GM21576 (cell line): ENCODE measurements at regions not wholly inside any gene's neighbourhood (a gene's known extent, or its start where the extent isn't known, plus 50 kb on each side); places are given as distances from the start of the nearest gene placed in this dataset.

Experiments used
- ATAC-seq: cut with Tn5 transposase; IDR thresholded peaks from one replicate; pipeline ENCODE4 v1.9.1; 2021; ENCODE audit warnings: mild to moderate bottlenecking, moderate library complexity; ENCODE audit not compliant: unreplicated experiment

DNA sequence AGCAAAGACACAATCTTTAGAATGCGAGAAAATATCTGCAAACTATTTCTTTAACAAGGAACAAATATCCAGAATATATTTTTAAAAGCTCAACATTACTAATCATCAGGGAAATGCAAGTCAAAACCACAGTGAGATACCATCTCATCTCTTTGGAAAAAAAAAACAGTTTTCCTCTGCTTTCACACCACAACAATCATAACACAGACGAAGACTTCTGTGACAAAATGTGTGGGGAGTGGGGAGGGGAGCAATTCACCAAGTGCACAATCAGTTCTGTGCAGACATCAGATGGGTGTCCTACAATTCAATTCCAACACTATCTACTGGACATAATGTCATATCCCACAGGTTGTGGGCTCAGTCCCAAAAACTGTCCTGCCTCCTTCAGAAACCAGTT lies 293.2 kb upstream of the SLC7A11 start:
- no peak for ATAC-seq

DNA sequence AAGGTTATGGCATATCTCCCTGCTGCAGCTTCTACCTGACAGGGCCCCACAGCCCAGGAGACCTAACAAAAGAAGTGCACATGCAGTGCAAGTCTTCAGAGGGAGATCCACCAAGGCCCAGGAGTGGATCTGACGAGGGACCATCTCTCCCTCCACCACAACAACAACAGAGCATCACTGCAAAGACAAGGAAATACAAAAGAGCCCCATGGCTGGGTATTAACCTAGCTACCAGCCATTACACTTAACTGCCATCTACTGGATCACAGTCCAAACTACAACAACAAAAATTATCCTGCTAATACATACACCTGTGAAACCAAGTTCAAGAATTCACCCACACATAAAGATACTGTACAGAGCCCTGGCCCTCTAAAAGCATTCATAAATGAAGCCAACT lies 280.2 kb upstream of the SLC7A11 start:
- ATAC-seq = no peak

DNA sequence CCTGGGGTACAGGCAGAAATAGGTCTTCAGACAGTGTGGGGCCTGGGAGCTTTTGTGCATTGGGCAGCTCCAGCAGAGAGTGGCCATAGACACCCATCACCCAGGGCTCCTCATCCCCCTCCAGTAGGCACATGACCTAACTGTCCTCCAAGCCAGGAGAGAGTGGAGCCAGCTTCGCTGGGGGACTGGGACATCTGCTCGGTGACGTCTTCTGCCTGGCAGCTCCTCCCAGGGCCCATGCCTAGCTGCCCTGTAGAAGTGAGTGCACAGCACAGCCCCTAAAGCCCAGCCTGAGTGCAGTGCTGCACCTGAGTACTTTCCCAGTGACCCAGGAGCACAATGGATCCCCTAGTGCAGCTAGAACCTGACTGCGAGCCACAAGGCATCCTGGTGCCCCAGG lies 279.7 kb upstream of the SLC7A11 start:
- ATAC-seq = no peak

DNA sequence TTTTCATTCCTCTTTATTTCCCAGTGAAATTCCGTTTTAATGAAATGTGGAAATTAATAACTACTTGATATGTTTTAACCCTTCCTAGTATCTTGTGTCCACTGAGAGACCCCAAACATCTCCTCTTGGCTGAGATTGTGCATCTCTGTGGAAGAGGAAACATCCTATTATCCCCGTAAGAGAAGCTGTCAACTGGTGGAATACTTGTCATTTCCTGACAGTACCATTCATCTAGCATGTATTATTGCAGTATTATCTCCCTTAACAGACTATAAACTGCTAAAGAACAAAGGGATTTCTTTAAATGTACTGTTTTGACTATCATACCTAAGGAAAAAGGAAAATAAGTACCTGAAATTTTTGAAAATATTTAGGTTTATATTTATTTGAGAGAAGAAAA lies 277.3 kb upstream of the SLC7A11 start:
- no peak for ATAC-seq

GRCh38 chr4:138513535-138513934 lies 271.4 kb upstream of the SLC7A11 start:
- ATAC-seq = no peak

DNA sequence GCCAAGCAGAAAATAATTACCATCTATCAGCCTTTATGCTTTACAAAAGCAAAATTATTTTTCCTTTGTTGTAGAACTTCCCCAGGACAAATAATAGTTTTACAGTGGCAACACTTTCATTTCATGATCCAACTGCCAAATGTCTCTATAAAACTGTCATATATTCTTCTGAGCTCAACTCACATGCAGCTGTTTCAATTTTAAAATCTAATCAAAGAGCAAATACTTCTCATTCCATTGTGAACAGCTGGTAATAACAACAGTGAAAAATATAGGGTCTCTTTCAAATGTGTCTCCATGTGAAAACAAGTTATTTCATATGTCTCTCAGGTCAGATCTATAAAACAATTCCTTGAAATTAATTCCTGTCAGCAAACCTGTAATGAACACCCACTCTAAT lies 270.6 kb upstream of the SLC7A11 start:
- ATAC-seq = no peak

- no peak for ATAC-seq
Measured at GRCh38 chr4:138510053-138510452, 267.9 kb upstream of the SLC7A11 start.

- no peak for ATAC-seq
Measured at GRCh38 chr4:138509346-138509745, 267.2 kb upstream of the SLC7A11 start.

- ATAC-seq = no peak
Measured at GRCh38 chr4:138507522-138507921, 265.4 kb upstream of the SLC7A11 start.

- ATAC-seq = no peak
Measured at GRCh38 chr4:138501614-138502013, 259.5 kb upstream of the SLC7A11 start.

DNA sequence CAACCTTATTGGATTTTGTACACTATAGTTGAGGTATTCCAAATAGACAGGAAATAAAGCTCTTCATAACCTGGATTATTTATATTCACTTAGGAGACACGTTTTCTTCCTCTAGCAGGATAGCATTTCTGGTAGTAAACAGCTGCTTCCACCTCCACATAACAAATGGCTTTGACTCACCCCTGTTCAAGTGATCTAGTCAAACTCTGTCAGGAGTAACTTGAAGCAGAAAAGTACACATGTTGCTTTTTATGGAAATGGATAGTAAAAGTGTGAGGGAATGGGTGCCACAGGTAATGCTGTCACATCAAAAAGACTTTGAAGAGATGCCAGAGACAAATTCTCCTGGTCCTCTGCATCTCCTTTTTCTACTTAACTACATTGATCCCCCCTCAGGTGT lies 258.7 kb upstream of the SLC7A11 start:
- ATAC-seq = no peak

DNA sequence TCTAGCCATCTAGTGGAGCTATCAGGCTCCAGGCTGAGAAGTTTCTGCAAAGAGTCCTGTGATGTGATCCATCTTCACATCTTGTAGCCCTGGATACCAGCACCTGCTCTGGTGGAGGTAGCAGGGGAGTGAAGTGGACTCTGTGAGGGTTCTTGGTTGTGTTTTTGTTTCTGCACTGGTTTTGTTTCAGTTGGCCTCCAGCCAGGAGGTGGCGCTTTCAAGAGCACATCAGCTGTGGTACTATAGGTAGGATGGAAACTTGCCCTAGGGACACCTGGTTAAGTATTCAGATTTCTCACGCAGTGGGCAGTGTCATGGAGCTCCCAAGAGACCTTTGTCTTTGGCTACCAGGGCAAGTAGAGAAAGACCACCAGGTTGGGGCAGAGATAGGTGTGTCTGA lies 257.5 kb upstream of the SLC7A11 start:
- no peak for ATAC-seq

DNA sequence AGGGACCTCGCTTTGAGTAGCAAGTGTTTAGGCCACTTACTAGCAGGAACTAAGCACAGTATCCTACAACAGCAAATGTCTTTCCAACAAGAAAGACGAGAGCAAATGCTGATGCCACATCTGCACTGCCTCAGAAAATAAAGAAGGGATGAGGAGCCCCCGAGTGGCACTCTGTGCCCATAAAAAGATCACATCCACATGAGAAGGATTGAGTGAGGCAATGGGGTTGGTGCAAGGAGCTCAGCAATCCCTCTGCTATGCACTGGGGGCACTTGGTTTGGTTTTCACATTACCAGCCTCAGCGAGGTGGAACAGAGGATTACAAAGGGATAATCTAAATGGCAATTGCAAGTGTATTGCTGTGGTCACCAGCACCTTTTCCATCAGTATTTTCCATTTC lies 252.8 kb upstream of the SLC7A11 start:
- no peak for ATAC-seq

DNA sequence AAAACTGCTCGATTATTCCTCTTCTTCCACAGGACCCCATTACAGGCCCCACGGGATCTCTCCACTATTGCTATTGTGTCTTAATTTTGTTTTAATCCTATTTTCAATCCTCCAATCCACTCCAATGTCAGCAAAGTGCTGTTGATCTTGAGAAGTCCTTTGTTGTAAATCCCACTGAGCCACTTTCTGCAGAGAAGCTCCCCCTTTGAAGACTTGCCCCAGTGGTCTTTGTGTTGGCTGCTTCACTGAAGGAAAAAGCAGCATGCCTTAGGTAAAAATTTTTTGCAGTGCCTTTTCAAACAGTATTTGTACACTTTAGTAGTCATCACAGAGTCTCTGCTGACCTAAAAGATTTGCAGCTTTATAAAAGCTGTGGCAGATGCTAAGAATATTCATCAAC lies 252.0 kb upstream of the SLC7A11 start:
- no peak for ATAC-seq

DNA sequence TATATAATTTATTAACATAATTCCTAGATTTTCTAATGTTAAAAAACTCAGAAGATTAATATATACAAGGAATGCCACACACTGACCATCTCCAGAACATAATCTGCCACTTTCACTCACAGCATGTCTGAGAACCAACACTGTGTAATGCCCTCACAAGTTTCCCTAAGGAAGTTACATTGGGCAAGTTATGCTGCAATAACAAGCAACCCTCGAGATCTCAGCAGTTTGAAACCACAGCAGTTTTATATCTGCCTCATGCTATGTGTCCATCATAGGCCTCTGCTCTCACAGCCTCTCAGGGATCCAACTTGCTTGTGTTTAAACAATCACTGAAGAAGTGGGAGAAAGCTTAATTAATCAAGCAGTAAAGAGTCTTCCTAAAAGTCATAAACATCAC lies 250.0 kb upstream of the SLC7A11 start:
- ATAC-seq = no peak

GRCh38 chr4:138488533-138488932 lies 246.4 kb upstream of the SLC7A11 start:
- ATAC-seq = no peak

- no peak for ATAC-seq
Measured at GRCh38 chr4:138487670-138488069, 245.5 kb upstream of the SLC7A11 start.

DNA sequence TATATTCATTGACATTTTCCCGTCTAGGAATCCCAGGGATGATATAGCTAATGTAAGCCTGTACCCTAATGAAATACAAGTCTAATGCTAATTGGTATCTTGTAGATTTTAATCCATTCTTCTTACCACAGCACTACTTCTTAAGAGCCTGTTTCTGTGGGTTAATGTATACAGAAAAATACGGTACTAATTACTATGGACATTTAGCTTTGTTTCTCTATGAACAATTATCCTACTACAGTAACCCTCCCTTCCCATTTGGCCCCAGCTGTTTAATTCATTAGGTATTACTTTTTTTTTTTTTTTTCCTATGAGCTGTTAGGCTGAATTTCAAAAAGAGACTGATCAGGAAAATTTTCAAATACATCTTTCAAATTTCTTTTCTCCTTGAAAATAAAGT lies 245.1 kb upstream of the SLC7A11 start:
- ATAC-seq = no peak

- ATAC-seq = no peak
Measured at GRCh38 chr4:138485498-138485897, 243.3 kb upstream of the SLC7A11 start.

GRCh38 chr4:138475116-138475515 lies 233.0 kb upstream of the SLC7A11 start:
- ATAC-seq = no peak

GRCh38 chr4:138473339-138473738 lies 231.2 kb upstream of the SLC7A11 start:
- ATAC-seq = no peak

- no peak for ATAC-seq
Measured at GRCh38 chr4:138460477-138461414, 218.6 kb upstream of the SLC7A11 start.

- no peak for ATAC-seq
Measured at GRCh38 chr4:138458751-138459150, 216.6 kb upstream of the SLC7A11 start.
